NB4 (cell line): ENCODE measurements at regions not wholly inside any gene's neighbourhood (a gene's known extent, or its start where the extent isn't known, plus 50 kb on each side); places are given as distances from the start of the nearest gene placed in this dataset.

ENCODE experiments used
- DNase-seq: peaks from one replicate; pipeline ENCODE4 v3.0.0; 2010; ENCODE audit warnings: low read depth
- H3K4me3 ChIP-seq: one replicate; pipeline ENCODE4 v1.5.1; 2011; ENCODE audit warnings: mild to moderate bottlenecking, low read depth, low read length, moderate library complexity
- CTCF ChIP-seq: IDR thresholded peaks from one replicate; pipeline ENCODE4 v1.5.1; 2012; ENCODE audit warnings: low read depth, low read length
- MAX ChIP-seq: IDR thresholded peaks from 2 replicates; pipeline ENCODE4 v1.6.1; 2011; ENCODE audit warnings: low read depth, low read length
- MYC ChIP-seq: IDR thresholded peaks from 2 replicates; pipeline ENCODE4 v1.6.1; 2011; ENCODE audit warnings: low read depth, low read length
- POLR2A ChIP-seq: IDR thresholded peaks from 2 replicates; pipeline ENCODE4 v1.6.1; 2011; ENCODE audit warnings: mild to moderate bottlenecking; ENCODE audit not compliant: insufficient read length; ENCODE audit errors: extremely low read depth

GRCh38 chr2:176681584-176682115 is 412.4 kb downstream of the MTX2 start:
- no peak for DNase-seq
- H3K4me3 ChIP-seq, result no peak overlapping the region
- no peak for TF ChIP-seq MYC
- TF ChIP-seq CTCF, result no peak
- no peak for TF ChIP-seq MAX
- TF ChIP-seq POLR2A, result no peak

- no peak overlapping the region for H3K4me3 ChIP-seq
- no peak for DNase-seq
- TF ChIP-seq POLR2A, result no peak
- no peak for TF ChIP-seq CTCF
- TF ChIP-seq MAX, result no peak
- no peak for TF ChIP-seq MYC
These were observed 413.0 kb downstream of the MTX2 start for GRCh38 chr2:176682278-176682677.

DNA sequence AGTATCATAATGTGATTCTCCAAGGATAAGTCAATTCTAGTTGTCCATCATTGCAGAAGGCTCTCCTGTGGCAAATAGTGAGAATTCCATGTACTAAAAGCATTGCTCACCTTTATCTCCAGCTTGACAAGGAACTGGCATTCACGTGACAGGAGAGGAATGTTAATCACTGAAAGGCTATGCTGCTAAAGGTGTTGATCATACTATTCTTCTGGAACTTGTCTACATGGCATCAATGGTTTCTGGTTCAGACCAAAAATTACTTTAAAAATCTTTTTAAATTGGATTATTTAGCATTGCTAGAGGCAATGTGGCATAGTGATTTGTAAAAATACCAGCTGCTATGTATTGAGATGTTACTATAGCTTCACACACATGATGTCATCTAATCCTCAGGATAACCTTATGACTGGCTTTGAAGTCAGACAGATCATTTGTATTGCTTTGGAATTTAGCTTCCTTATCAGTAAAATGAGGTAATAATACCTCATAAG is 414.4 kb downstream of the MTX2 start:
- TF ChIP-seq CTCF (no peak), MYC (no peak), POLR2A (no peak), MAX (no peak)
- H3K4me3 ChIP-seq, result no peak overlapping the region
- DNase-seq, result no peak

GRCh38 chr2:176685908-176686307 is 416.7 kb downstream of the MTX2 start:
- DNase-seq, result no peak
- TF ChIP-seq MAX (no peak), MYC (no peak), POLR2A (no peak), CTCF (no peak)

GRCh38 chr2:176686328-176686727 is 417.1 kb downstream of the MTX2 start:
- no peak overlapping the region for H3K4me3 ChIP-seq
- TF ChIP-seq MYC (no peak), MAX (no peak), POLR2A (no peak), CTCF (no peak)
- DNase-seq, result no peak

More at GRCh38 chr2:176685908-176686307, 416.7 kb downstream of the MTX2 start:
- H3K4me3 ChIP-seq, result no peak overlapping the region

GRCh38 chr2:176687342-176687741 is 418.1 kb downstream of the MTX2 start:
- TF ChIP-seq POLR2A (no peak), MYC (no peak), CTCF (no peak), MAX (no peak)
- H3K4me3 ChIP-seq, result no peak overlapping the region
- DNase-seq, result no peak
